GM12872 (cell line): ENCODE measurements at regions not wholly inside any gene's neighbourhood (a gene's known extent, or its start where the extent isn't known, plus 50 kb on each side); places are given as distances from the start of the nearest gene placed in this dataset.

ENCODE experiments used
- TF ChIP-seq, protein P1 (sequence below): IDR thresholded peaks from 3 replicates; pipeline ENCODE4 v1.5.1; 2011; ENCODE audit warnings: low read depth, mild to moderate bottlenecking, low read length, moderate library complexity; ENCODE audit not compliant: insufficient read depth

GRCh38 chr16:85258166-85258565, 145.9 kb upstream of the CIBAR2 start:
- TF ChIP-seq, protein P1, sequence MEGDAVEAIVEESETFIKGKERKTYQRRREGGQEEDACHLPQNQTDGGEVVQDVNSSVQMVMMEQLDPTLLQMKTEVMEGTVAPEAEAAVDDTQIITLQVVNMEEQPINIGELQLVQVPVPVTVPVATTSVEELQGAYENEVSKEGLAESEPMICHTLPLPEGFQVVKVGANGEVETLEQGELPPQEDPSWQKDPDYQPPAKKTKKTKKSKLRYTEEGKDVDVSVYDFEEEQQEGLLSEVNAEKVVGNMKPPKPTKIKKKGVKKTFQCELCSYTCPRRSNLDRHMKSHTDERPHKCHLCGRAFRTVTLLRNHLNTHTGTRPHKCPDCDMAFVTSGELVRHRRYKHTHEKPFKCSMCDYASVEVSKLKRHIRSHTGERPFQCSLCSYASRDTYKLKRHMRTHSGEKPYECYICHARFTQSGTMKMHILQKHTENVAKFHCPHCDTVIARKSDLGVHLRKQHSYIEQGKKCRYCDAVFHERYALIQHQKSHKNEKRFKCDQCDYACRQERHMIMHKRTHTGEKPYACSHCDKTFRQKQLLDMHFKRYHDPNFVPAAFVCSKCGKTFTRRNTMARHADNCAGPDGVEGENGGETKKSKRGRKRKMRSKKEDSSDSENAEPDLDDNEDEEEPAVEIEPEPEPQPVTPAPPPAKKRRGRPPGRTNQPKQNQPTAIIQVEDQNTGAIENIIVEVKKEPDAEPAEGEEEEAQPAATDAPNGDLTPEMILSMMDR = no peak

DNA sequence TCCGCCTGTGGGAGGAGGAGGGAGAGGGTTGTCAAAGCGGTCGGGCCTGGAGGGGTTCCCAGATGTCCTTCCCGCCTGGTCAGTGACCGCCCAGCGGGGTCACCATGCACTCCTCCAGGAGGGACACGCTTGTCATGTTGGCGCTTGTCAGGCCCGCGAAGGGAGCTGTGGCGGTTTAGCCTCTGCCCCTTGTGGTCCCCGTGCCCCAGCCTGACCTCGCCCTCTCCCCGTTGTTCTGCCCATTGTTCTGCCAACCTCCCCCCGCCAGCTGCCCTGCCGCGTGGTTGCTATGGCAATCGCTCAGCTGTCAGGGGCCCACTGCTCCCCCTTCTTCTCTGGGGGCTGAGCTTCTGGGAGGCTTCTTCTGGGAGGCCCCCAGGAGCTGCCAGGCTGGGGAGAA, 146.4 kb upstream of the CIBAR2 start:
- TF ChIP-seq, protein P1 = no peak

GRCh38 chr16:85259115-85259831, 147.0 kb upstream of the CIBAR2 start:
- TF ChIP-seq, protein P1 = no peak

DNA sequence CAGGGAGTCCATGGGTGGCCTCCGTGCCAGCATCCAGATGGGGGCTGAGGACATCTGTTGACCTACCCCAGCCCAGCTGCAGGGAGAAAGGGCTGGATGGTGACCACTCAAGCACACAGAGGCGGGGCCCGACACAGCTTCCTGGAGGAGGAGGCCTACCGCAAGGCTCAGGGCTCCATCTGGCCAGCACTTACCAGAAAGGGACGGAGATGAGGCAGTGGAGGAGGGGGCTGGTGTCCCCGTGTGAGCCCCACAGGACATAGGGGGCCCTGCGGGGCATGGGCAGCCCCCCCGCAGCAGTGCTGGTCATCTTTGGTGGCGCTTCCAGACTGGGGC, 147.5 kb upstream of the CIBAR2 start:
- TF ChIP-seq, protein P1 = no peak

GRCh38 chr16:85261204-85261603, 148.9 kb upstream of the CIBAR2 start:
- TF ChIP-seq, protein P1 = no peak

GRCh38 chr16:85261657-85262557, 149.6 kb upstream of the CIBAR2 start:
- TF ChIP-seq, protein P1 = no peak

DNA sequence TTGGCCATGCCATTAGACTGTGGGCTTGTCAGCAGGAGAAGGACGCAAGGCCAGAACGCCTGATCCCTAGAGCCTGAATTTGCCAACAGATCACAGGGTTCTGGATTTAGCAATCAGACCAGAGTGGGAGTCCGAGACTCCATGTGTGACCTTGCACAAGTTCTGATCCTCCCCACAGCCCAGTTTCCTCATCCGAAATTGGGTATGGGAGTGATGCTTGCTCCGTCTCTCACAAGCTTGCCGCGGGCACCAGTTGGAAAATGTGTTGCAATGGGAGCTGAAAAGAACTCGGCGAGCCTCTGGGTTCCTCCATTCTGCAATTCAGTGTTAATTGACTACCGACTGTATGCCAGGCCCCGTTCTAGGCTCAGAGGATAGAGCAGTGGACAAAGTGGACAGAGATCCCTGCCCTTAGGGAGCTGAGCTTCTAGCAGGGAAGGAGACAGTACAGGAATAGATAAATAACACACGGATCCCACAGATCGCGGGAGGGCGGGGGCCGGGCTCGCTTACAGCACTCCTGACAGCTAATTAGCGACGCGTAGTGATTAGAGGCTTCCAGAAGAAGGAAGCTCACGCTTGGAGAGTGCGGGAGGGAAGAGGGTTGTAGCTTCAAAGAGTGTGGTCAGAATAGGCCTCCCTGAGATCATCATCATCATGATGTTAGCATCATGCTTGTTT, 150.4 kb upstream of the CIBAR2 start:
- TF ChIP-seq, protein P1 = no peak
